ENCODE measurements at regions not wholly inside any gene's neighbourhood (a gene's known extent, or its start where the extent isn't known, plus 50 kb on each side); places are given as distances from the start of the nearest gene placed in this dataset.

DNA sequence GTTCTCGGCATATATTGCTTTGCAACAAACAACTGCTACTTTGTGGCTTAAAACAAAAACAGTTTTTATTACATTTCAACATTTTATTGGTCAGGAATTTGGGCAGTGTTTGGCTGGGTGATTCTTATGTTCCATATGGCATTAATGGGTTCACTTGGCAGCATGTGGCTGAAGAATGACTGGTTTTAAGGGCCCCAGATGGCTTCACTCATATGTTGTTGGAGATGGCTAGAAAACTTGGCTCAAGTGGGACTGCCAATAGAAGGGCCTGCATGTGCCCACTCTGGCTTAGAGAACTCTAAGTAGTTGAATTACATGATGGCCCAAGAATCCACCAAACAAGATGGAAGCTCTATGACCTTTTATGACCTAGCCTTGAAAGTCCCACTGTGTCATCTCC lies 86.1 kb downstream of the FASTKD2 start:
- no peak overlapping the region for H3K4me2 ChIP-seq
- H2AFZ ChIP-seq (ENCODE audit: low read depth) = no peak overlapping the region
- no peaks in the 10 kb centered on the region for H3K27me3 ChIP-seq (ENCODE audit: insufficient read depth, low read depth)
- no peak overlapping the region for H3K27ac ChIP-seq
- H4K20me1 ChIP-seq (ENCODE audit: insufficient read depth) = no peaks in the 10 kb centered on the region
- H3K4me3 ChIP-seq (IDR thresholded peaks at IDR 0.05; ENCODE audit: insufficient read depth, low read depth, low read length) = no peak overlapping the region
- H3K36me3 ChIP-seq (ENCODE audit: insufficient read depth) = no peaks in the 10 kb centered on the region
- no peaks in the 10 kb centered on the region for H3K79me2 ChIP-seq (ENCODE audit: insufficient read depth, low read depth)
- no peaks in the 10 kb centered on the region for H3K4me1 ChIP-seq (ENCODE audit: low read depth, poor library complexity, severe bottlenecking)
- no peak overlapping the region for H3K9ac ChIP-seq
- TF ChIP-seq, protein P1, sequence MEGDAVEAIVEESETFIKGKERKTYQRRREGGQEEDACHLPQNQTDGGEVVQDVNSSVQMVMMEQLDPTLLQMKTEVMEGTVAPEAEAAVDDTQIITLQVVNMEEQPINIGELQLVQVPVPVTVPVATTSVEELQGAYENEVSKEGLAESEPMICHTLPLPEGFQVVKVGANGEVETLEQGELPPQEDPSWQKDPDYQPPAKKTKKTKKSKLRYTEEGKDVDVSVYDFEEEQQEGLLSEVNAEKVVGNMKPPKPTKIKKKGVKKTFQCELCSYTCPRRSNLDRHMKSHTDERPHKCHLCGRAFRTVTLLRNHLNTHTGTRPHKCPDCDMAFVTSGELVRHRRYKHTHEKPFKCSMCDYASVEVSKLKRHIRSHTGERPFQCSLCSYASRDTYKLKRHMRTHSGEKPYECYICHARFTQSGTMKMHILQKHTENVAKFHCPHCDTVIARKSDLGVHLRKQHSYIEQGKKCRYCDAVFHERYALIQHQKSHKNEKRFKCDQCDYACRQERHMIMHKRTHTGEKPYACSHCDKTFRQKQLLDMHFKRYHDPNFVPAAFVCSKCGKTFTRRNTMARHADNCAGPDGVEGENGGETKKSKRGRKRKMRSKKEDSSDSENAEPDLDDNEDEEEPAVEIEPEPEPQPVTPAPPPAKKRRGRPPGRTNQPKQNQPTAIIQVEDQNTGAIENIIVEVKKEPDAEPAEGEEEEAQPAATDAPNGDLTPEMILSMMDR (conservative IDR thresholded peaks at IDR 0.05; ENCODE audit: low read depth, low read length) = no peak

DNA sequence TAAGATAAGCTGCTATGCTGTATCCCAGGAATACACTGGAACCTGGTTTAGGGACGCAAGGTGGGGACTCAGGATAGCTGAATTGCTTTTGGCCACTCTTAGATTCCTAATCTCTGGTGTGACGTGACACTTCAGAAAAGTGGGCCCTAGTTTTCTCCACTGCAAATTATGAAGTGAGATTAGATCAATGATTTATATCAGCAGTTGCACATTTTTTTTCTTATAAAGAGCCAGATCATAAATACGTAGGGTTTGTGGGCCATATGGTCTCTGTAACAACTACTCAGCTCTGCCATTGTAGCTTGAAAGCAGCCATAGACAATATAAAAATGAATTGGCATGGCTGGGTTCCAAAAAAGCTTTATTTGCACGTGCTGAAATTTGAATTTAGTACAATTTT lies 85.4 kb upstream of the CPO start:
- no peaks in the 10 kb centered on the region for H4K20me1 ChIP-seq (ENCODE audit: insufficient read depth)
- no peak overlapping the region for H2AFZ ChIP-seq (ENCODE audit: low read depth)
- H3K27me3 ChIP-seq (ENCODE audit: insufficient read depth, low read depth) = no peaks in the 10 kb centered on the region
- H3K79me2 ChIP-seq (ENCODE audit: insufficient read depth, low read depth) = no peaks in the 10 kb centered on the region
- no peak overlapping the region for H3K4me2 ChIP-seq
- H3K4me3 ChIP-seq (IDR thresholded peaks at IDR 0.05; ENCODE audit: insufficient read depth, low read depth, low read length) = no peak overlapping the region
- H3K4me1 ChIP-seq (ENCODE audit: low read depth, poor library complexity, severe bottlenecking) = peaks cover under 1% of the 10 kb centered on the region
- no peaks in the 10 kb centered on the region for H3K36me3 ChIP-seq (ENCODE audit: insufficient read depth)
- no peak overlapping the region for H3K27ac ChIP-seq
- H3K9ac ChIP-seq = no peak overlapping the region
- TF ChIP-seq, protein P1 (conservative IDR thresholded peaks at IDR 0.05; ENCODE audit: low read depth, low read length) = no peak

DNA sequence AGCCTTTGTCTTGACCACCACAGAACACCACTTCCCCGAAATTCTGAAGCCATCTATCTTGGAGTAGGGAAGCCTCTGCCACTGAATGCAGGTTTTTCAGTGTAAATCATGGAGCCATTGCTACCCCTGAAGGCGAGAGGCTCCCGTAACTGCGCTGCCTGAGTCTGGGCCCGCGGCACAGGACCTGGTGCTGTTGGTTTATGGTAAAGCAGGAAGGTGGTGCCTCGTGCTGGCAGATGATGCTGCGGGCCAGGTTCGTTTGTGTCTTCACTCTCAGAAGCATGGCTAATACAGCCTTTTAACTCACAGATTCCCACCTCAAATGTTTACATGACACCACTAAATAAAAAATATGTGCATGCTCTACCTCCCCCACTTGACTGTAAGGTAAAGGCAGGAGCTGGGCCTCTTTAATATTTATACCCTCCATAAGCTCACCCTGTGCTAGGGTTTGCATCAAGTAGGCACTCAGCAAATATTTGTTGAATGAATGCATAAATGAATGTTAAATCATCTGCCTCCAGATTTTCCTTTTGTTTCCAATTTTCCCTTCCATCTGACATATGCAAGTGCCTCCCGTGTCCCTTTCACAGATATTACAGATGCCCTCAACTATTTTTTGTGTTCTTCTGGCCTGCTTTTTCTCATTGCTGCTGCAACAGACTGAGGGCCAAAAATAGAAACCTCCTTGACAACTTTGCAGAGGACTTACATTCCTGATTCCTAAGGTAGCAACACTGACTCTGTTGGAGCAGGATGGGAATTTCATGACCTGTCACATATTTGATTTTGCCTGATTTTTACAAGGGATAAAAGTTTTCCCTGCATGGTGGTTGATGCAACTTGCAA lies 83.5 kb upstream of the CPO start:
- H3K79me2 ChIP-seq (ENCODE audit: insufficient read depth, low read depth) = no peaks in the 10 kb centered on the region
- no peak overlapping the region for H2AFZ ChIP-seq (ENCODE audit: low read depth)
- no peaks in the 10 kb centered on the region for H3K36me3 ChIP-seq (ENCODE audit: insufficient read depth)
- no peak overlapping the region for H3K27ac ChIP-seq
- H3K27me3 ChIP-seq (ENCODE audit: insufficient read depth, low read depth) = no peaks in the 10 kb centered on the region
- no peak overlapping the region for H3K4me2 ChIP-seq
- H4K20me1 ChIP-seq (ENCODE audit: insufficient read depth) = no peaks in the 10 kb centered on the region
- H3K4me1 ChIP-seq (ENCODE audit: low read depth, poor library complexity, severe bottlenecking) = peaks cover 6% of the 10 kb centered on the region
- H3K4me3 ChIP-seq (IDR thresholded peaks at IDR 0.05; ENCODE audit: insufficient read depth, low read depth, low read length) = no peak overlapping the region
- no peak overlapping the region for H3K9ac ChIP-seq
- TF ChIP-seq, protein P1 (conservative IDR thresholded peaks at IDR 0.05; ENCODE audit: low read depth, low read length) = no peak

DNA sequence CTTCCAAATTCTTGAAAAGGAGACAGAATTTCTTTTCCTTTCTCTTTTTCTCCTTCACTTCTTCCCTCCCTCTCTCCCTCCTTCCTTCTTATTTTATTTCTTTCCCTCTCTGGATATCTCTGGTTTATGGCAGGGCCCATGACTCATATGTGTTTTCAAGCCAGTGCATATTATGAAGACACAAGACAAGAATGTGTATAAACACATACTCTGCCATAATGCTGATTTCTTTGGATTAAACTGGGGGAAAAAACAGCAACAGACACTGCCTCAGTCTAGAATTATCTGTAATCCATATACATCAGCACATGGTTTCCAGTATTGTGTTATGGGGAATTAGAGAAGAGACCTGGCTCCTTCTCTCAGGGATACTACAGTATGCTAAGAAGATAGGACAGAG lies 82.8 kb upstream of the CPO start:
- TF ChIP-seq, protein P1 (conservative IDR thresholded peaks at IDR 0.05; ENCODE audit: low read depth, low read length) = no peak
- peaks cover 6% of the 10 kb centered on the region for H3K4me1 ChIP-seq (ENCODE audit: low read depth, poor library complexity, severe bottlenecking)
- no peaks in the 10 kb centered on the region for H3K27me3 ChIP-seq (ENCODE audit: insufficient read depth, low read depth)
- H3K36me3 ChIP-seq (ENCODE audit: insufficient read depth) = no peaks in the 10 kb centered on the region
- no peak overlapping the region for H3K27ac ChIP-seq
- no peak overlapping the region for H3K9ac ChIP-seq
- H3K4me3 ChIP-seq (IDR thresholded peaks at IDR 0.05; ENCODE audit: insufficient read depth, low read depth, low read length) = no peak overlapping the region
- H4K20me1 ChIP-seq (ENCODE audit: insufficient read depth) = no peaks in the 10 kb centered on the region
- H3K79me2 ChIP-seq (ENCODE audit: insufficient read depth, low read depth) = no peaks in the 10 kb centered on the region
- no peak overlapping the region for H2AFZ ChIP-seq (ENCODE audit: low read depth)
- H3K4me2 ChIP-seq = no peak overlapping the region

All from KMS-11 (cell line).